NCI-H510A (cell line): ENCODE measurements at regions not wholly inside any gene's neighbourhood (a gene's known extent, or its start where the extent isn't known, plus 50 kb on each side); places are given as distances from the start of the nearest gene placed in this dataset.

Experiments
- DNase-seq: peaks from one replicate; lab custom pipeline; 2025; lab: John Stamatoyannopoulos, UW

DNA sequence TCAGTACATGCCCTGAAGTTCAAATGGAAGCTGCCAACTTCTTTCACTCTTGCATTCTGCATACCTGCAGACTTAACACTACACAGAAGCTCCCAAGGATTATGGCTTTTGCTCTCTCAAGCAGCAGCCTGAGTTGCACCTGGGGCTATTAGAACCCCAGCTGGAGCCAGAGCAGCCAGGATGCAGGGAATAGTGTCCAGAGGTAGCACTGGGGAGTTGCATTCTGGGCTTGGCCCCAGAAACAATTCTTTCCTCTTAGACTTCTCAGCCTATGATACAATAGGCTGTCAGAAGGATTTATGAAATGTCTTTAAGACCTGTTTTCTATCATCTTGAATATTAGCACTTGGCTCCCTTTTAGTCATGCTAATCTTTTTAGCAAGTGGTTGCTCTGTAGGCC is 886.7 kb upstream of the GHITM start:
- no peak for DNase-seq

DNA sequence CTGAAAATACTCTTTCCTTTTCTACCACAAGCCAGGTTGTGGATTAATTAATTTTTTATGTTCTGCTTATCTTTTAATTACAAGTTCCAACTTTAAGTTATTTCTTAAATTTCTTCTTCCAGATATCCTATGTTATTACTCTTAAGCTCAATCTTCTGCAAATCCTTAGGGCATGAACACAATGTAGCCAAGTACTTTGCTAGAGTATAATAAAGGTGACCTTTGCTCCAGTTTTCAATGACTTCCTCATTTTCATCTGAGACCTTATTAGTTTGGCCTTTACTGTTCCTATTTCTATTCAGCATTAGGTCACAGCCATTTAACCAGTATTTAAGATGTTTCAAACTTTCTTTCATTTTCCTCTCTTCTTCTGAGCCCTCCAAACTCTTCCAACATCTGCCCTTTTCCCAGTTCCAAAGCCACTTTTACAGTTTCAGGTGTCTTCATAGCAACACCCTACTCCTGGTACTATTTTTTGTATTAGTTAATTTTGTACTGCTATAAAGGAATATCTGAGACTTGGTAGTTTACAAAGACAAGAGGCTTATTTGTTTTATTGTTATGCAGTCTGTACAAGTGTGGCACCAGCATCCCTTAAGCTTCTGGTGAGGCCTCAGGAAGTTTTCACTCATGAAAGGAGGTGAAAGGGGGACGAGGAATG is 886.2 kb upstream of the GHITM start:
- DNase-seq = no peak

DNA sequence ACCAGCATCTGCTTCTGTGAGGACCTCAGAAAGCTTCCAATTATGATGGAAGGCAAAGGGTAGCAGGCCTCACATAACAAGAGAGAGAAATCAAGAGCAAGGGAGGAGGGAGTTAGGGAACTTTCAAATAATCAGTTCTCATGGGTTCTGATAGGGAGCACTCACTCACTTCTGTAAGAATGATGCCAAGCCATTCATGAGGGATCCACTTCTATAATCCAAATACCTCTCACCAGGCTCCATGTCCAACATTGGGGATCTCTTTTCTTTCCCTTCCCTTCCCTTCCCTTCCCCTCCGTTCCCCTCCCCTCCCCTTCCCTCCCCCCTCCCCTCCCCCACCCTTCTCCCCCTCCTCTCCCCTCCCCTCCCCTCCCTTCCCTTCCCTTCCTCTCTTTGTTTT is 884.6 kb upstream of the GHITM start:
- DNase-seq = no peak

DNA sequence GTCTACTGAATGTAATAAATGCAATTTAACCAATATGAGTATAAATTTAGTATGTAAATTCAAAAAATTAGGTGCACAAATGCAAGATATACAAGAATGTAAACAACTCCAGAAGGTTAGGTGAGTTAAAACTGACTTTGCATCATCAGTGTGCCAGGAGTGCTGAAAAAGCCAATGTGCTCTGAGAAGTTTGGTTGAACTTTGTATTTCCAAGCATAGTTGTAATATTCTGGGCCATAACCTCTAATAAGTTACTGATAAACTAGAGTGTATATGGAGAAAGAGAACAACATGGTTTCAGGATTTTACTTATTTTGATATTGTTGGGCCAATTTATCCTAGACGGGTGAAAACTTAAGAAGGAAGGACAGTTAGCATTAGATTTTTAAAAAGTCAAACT is 876.9 kb upstream of the GHITM start:
- no peak for DNase-seq

DNA sequence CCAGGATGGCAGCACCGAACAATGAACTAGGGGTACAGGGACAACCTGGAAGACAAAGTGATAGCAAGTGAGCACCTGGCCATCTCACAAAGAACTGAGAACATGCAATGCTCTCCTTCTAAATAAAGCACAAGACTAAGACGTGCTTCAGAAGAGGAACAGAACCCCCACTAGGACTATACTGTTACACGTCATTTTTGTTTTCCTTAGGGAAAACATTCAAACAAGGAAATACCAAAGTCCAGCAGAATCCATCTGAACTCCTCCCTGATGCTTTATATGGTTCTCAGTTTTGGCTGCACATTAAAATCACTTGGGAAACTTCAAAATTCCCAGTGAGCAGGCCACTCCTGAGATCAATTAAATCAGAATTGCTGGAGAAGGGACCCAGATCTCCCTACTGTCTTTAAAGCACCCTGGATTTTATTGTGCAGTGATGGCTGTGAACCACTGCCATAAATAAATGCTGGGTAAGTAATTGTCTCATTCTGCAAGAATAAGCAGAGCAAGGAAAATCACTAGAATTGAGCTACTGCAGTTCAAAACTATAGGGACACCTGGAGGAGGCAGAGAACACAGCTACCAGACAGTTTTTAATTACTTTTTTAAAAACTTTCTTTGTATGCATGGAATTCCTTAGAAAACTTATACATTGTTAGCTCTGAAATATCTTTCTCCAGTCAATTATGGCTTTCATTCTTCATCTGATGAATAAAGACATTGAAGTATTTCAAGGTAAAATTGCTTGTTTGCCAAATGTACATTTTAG is 866.5 kb upstream of the GHITM start:
- DNase-seq = no peak

DNA sequence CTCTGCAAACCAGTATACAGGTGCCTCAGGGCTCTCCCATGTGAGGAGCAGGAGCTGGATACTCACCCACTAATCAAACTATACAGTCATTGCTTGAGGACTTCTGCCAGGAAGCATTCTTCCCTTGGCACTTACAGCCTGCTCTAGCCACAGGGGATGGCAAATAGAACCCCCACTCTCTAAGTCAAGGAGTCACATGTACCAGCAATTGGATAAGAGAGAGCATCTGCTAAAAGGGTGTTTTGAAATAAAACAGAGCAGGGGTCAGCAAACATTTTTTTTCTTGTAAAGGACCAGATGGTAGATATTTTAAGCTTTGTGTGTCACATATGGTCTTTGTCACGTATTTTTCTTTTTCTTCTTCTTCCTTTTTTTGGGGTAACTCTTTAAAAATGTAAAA is 865.2 kb upstream of the GHITM start:
- no peak for DNase-seq

DNA sequence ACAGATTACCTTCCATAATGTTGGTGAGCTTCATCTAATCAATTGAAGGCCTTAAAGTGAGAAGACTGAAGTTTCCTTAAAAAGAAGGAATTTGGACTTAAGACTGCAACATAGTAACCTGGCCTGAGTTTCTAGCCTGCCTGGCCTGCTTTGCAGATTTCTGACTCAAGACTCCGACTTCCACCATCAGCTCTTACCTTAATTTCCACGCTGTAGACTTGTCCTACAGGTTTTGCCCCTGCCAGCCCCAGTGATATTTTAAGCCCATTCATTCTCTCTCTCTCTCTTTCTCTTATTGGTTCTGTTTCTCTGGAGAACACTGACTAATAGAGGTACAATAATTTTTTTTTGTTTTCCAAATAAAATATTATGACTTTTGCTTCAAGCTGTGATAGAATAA is 862.3 kb upstream of the GHITM start:
- DNase-seq = no peak

DNA sequence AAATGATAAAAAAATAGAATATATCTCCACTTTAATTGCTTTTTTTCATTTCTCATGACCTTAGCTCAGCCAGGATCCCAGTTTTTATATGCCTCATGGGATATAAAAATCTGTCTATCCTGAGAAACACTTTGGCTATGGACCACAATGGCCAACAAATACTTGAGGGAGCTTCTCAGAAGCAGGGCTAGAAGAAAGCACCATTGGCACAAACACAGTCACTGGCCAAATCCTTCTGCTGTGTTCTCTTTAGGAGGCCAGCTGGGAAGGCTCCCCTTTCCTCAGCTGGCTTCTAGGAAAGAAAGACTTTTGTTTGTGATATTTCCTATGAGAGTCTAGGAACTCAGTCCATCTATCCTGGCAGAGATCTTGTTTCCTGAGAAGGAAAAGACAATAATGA is 856.2 kb upstream of the GHITM start:
- DNase-seq = no peak

DNA sequence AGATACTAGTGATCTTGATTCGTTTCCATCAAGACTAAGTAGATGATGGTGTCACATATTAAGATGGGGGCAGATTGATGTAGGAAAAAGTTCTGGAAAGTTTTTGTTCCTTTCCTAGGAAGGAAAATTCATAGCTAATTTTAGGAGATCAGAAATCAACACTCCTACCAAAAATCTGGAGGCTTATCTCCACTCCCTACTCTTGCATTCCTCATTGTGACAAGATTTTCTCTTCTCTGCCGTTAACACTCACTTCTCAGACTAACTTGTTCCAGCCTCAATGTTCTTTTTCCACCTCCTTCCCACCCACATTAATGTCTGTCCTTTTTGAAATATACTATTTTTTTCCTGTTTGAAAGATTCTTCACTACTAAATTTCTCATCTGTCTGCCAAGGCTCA is 851.9 kb upstream of the GHITM start:
- no peak for DNase-seq

DNA sequence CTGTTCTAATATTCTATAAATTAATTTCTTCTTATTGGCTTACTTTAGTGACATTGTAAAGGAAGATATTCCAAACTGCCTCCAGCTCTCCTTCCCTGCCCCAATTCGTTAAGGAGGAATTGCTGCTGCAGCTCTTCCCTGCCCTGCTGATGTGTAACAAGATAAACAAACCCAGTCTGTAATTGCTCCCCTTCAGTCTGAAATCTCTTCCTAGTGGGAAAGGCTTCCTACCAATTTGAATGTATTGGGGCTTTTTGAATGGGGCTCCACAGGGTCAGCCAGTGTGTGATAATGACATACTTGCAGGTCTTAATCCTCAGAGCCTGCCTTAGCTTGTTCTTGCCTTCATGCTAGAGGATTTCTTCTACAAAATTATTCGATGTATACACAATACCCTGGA is 849.9 kb upstream of the GHITM start:
- DNase-seq = no peak

DNA sequence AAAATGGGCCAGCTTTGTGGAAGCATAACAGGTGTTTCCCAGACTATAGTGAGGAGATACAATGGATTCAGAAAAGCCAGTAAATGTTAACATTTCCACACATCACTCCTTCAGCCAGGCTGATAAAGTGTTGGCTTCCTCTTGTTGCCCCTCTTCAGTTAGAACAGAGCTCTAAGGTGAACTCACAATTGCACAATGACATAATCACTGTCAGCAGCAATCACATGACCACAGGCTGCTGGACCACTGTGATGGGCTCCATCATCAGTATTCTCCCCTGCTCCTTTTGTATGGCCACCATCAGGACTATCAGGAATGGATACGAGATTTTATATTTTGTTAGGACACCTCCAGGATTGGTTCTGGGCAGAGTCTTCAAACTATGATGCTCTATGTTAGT is 849.4 kb upstream of the GHITM start:
- DNase-seq = no peak

DNA sequence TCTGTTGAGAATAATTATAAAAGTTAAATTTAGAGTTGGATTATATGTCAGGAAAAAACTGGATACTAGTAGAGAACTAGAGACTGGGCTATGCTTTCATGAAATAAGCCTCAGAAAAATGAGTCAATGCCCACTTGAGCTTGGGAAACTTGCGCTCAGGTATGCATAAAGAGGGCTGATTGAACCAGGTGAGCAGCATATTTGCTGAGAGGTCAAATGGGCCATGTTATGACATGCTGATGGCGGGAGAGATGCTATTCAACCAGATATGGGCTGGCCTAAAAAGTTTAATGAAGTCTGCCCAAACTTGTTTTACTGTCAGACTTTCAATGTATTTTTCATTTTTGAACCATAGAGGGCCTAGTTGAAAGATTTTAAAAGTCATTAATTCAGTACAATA is 837.6 kb upstream of the GHITM start:
- no peak for DNase-seq

DNA sequence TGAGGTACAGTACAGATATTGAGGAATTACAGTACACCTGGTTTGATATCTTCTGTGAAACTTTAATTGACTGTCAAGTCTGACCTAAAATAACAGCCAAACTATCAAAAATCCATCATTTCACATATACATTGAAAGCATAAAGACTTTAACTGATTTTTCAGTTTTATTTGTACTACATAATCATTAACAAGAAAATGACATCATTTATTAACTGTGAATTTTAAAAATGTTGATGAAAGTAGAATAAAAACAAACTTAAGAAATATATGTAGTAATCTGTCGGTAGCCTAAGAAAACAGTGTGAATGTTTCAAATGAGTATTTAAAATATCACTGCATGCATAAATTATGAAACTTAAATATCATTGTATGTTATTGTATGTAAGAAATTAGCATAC is 836.7 kb upstream of the GHITM start:
- no peak for DNase-seq

DNA sequence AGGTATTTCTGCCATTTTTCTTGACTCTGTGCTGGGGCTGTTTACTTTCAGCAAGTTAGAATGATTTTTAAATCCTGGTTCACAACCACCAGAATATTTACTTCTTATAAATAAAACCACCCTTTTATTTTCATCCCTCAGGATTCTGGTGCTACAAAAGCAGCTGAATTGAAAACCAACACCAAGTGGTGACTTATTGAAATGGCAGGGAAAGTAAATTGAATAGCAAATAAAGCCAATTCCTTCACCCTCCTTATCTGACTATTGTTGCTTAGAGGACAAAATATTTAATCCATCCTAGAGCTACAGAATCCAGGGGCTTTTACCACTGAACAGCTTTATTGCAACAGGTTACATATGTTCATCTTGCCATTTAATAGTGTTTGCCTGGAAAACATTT is 828.6 kb upstream of the GHITM start:
- no peak for DNase-seq

DNA sequence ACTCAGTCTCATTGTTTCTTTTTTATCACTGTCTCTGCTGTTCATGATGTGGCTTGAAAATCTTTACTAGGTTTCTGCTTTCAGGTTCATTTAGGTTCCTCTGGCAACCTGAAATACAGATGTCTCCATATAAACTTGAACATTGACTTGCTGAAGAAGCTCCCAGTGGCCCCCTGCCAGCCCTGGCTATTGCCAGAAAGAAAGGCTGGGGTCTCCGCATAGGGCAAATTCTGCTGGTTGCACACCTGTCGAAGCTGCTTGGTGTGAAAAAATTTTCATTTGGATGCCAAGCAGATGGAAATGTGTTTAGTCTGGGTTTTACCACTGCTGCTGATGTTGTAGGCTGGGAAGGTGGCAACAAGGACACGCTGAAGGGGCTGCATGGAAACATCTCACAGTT is 826.7 kb upstream of the GHITM start:
- no peak for DNase-seq

DNA sequence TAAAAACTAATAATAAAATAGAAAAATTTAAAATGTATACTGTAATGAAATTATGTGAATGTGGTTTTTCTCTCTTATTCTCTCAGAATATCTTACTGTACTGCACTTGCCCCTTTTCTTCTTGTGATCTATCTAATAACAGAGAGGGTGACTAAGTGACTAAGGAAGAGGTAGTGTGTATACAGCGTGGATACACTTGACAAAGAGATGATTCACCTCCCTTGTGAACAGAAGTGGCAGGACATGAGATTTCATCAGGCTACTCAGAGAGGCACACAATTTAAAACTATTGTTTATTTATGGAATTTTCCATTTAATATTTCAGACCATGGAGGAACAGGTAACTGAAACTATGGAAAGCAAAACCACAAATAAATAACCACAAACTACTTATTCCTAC is 806.6 kb upstream of the GHITM start:
- DNase-seq = no peak

DNA sequence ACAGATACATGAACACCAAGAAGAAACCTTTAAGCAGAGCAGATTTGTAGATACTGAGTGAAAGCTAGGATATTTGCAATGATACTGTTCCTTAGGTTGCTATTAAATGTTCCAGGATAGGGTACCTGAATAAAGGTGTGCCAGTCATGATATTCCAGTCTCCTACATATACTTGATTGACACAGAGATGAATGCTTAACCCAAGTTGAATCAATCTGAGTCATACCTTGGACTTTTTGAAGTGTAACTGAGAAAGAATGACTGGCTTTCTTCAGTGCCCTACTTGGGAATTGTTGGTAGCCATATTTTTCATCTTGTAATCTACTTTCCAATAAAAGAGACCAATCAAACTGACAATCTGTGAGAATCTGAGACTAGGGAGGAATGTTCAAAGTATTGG is 805.7 kb upstream of the GHITM start:
- no peak for DNase-seq

DNA sequence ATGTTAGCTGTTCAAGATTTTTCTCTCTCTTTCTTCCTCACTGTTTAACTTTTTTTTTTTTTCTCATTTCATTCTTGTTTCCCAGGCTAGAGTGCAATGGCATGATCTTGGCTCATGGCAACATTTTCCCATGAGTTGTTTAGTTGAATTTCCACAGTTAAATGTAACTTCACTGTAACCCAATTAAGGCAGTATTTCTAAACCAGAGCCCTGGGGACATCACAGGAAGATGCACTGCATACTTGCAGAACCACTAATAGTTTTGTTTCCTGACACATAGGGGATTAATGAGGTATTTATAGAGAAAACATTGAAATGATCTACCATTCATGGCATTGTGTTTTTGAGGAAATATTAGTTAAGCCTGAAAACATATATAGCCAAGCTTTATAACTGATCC is 795.6 kb upstream of the GHITM start:
- DNase-seq = no peak

DNA sequence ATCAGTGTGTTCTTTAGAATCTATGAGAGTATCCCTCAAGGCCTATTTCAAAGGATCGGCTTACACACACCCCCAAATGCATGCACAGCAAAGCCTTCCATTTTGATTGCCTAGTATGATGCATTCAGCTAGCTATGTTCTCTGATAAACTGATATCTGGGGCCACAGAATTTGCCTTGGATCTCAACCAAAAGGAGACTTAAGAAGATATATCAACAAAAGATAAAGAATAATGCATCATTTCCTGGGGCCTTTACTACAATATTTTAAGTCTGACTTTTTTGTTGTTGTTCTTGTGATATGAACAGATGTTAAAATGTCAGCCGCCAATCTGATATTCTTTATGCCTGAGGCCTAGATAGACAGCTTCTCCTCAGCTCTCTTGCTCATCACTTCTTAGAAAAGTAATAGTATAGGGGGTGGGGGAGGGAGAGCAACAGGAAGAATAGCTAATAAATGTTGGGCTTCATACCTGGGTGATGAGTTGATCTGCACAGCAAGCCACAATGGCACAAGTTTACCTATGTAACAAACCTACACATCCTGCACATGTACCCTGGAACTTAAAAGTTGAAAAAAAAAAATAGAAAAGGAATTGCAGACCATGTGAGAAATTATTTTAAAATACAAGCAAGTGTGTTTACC is 792.9 kb upstream of the GHITM start:
- no peak for DNase-seq

DNA sequence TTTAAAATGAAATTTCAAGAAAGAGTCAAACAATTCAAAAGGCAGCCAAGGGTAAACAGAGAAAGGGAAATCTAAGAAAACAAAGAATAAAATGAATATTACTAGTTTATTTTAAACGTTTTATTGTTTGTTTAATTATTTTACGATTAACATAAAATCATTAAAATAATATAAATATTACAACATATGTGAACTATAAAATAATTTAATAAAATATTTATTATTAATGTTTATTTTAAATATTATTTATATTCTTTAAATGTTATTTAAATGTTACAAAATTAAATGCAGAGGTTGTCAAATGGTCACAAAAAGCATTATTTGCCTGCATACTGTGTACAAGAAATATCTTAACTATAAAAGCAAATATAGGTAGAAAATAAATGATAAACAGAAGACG is 786.7 kb upstream of the GHITM start:
- no peak for DNase-seq

DNA sequence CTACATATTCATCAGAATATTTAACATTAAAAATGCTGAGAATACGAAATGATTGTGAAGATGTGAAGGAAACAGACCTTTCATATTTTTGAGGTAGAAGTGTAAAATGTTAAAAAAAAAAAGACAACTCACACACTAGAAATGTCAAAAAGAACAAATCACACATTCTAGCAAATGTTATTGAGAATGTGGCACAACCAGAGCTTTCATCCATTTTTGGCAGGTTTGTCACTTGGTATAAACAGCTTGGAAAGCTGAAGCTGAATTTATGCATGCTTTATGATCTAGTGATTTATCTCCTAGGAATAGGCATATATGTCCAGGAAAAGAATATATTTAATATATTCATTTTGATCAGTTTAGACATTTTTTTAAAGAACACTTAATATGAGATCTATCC is 784.9 kb upstream of the GHITM start:
- no peak for DNase-seq

DNA sequence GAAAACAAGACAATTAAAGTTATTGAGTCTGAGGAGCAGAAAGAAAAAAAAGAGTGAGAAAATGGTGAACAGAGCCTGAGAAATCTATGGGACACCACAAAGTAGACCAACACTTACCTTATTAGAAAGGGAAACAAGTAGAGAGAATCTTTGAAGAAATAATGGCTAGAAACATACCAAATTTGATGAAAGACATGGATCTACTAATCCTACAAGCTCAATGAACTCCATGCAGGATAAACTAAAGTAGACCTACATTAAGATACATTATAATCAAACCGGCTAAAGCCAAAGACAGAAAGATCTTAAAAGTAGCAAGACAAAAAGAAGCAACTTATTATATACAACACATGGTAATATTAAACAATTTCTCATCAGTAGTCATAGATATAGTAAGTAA is 782.3 kb upstream of the GHITM start:
- DNase-seq = no peak

DNA sequence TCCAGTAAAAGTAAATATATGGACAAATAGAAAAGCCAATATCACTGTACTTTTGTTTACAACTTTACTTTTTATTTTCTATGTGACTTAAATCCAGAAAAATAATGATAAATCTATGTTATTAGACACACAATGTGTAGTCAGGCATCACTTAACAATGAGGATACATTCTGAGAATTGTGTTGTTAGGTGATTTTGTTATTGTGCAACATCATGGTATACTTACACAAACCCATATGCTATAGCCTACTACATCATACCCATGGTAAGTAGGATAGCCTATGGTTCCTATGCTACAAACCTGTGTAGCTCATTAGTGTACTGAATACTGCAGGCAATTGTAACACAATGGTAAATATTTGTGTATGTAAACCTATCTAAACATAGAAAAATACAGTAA is 781.7 kb upstream of the GHITM start:
- no peak for DNase-seq

DNA sequence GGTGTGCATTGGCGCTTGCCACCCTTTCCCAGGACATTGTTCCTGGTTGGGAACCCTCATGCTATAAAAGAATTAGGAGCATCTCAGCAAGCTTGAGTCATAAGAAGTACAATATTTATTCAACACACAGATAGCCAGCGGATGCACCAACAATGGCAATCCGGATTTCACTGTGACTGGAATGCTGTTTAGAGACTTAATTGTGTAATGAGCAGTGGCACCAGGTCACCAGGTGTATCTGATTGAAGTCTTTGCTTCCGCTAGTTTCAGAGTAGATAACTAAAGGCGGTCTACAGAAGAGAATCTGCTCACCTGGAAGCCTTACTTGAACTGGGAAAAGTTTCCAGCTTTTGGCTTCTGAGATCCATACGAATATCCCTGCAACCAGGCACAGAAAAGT is 772.3 kb upstream of the GHITM start:
- no peak for DNase-seq
